Pancreas (tissue), 10 donors: ENCODE measurements at regions not wholly inside any gene's neighbourhood (a gene's known extent, or its start where the extent isn't known, plus 50 kb on each side); places are given as distances from the start of the nearest gene placed in this dataset.

Experiments used
- ATAC-seq, 4 donors: fragments of 200-7000 bp; cut with Tn5 transposase; one replicate each; pipeline versions ENCODE4 v1.8.0 to v1.9.1; 2020; ENCODE audit warnings: mild to moderate bottlenecking in 4 of 4, moderate library complexity in 4 of 4
- DNase-seq, 6 donors: peaks; one replicate each; pipeline ENCODE4 v3.0.0-alpha.2; 2020
- FAIRE-seq: peaks from 2 replicates; lab custom pipeline; 2012; peaks lifted over from hg19 to GRCh38; lab: Jason Lieb, UNC
- H3K27ac ChIP-seq, 4 donors: fragments of 200-600 bp; sonication (generic); 1 replicate in 3 of 4; 2 replicates in 1 of 4; pipeline versions ENCODE4 v1.5.0 to v1.8.0; 2020
- H3K27me3 ChIP-seq, 4 donors: fragments of 200-600 bp; one replicate each; pipeline ENCODE4 v1.8.0; 2021
- H3K36me3 ChIP-seq, 3 donors: fragments of 200-600 bp; sonication (generic) in 1 of 3; one replicate each; pipeline versions ENCODE4 v1.5.0 to v1.8.0; 2020 to 2021
- H3K4me1 ChIP-seq, 3 donors: fragments of 200-600 bp; one replicate each; pipeline ENCODE4 v1.8.0; 2021
- H3K4me3 ChIP-seq, 4 donors: fragments of 200-600 bp; sonication (generic) in 2 of 4; one replicate each; pipeline versions ENCODE4 v1.5.0 to v1.8.0; 2020 to 2021
- H3K9me3 ChIP-seq, 4 donors: fragments of 200-600 bp; one replicate each; pipeline ENCODE4 v1.8.0; 2021
- CTCF ChIP-seq, 4 donors: fragments of 200-600 bp; sonication (generic) in 3 of 4; IDR thresholded peaks; one replicate each; pipeline versions ENCODE4 v1.5.0 to v1.8.0; 2021; ENCODE audit warnings: antibody characterized with exemption in 4 of 4
- WGBS, 2 donors: extraction: QIAGEN DNeasy Blood & Tissue Kit; methylation state at CpG; one replicate each; pipeline ENCODE4 v1.1.7; 2013; 5-methylcytosine and 5-hydroxymethylcytosine counted together
- intact Hi-C, 3 donors: fragments of 100-400 bp; cut with DNase I; formaldehyde crosslinking; loops; one replicate each; pipeline versions ENCODE4 v1.11.1 to v1.14.2; 2022
- donor health status: healthy with polysubstance abuse.
- donor health status: DM: no; HTN: no; CAD: no; lungs with moderate emphysema.
- donor health status: DM: no; HTN: no; CAD: no.
- donor health status: control.
- donor health status: control.
- donor health status: Bipolar disorder and iron deficiency.
- donor health status: DM: yes; HTN: yes; CAD: no.
- donor health status: DM: no; HTN: no; CAD: no.
- donor health status: DM: no; HTN: no; CAD: no.
- donor health status: DM: yes; HTN: yes; CAD: no.

- no peak for TF ChIP-seq CTCF (IDR thresholded peaks at IDR 0.05)
- ATAC-seq (no peak), FAIRE-seq (no peak), DNase-seq (no peak)
- H3K27ac ChIP-seq, result no peak overlapping the region
- no peak overlapping the region for H3K4me3 ChIP-seq
- no peaks in the 10 kb centered on the region for H3K9me3 ChIP-seq
- WGBS, 2 donors, result 82 to 86% methylated on average over 5 of the region's 5 CpGs
- H3K36me3 ChIP-seq, result no peaks in the 10 kb centered on the region
- intact Hi-C loops, result no loop called here
- H3K27me3 ChIP-seq, result no peaks in the 10 kb centered on the region
- no peaks in the 10 kb centered on the region for H3K4me1 ChIP-seq
Observed at GRCh38 chr3:21938267-21938681, 187.3 kb upstream of the ZNF385D start.

GRCh38 chr3:21942328-21942727 is 191.3 kb upstream of the ZNF385D start:
- 74 to 78% methylated on average over 6 of the region's 6 CpGs for WGBS, 2 donors
- FAIRE-seq (no peak), ATAC-seq (no peak), DNase-seq (no peak)
- Histone ChIP-seq H3K4me1 (no peaks in the 10 kb centered on the region), H3K36me3 (no peaks in the 10 kb centered on the region), H3K27ac (no peak overlapping the region), H3K4me3 (no peak overlapping the region), H3K27me3 (no peaks in the 10 kb centered on the region), H3K9me3 (no peaks in the 10 kb centered on the region)
- intact Hi-C loops, result no loop called here
- TF ChIP-seq CTCF (IDR thresholded peaks at IDR 0.05), result no peak

- DNase-seq (no peak), FAIRE-seq (no peak), ATAC-seq (no peak)
- Histone ChIP-seq H3K4me3 (no peak overlapping the region), H3K36me3 (no peaks in the 10 kb centered on the region), H3K27me3 (no peaks in the 10 kb centered on the region), H3K4me1 (no peaks in the 10 kb centered on the region), H3K27ac (no peak overlapping the region), H3K9me3 (no peaks in the 10 kb centered on the region)
- 68 to 74% methylated on average over 6 of the region's 6 CpGs for WGBS, 2 donors
- intact Hi-C loops, result no loop called here
- no peak for TF ChIP-seq CTCF (IDR thresholded peaks at IDR 0.05)
Observed at GRCh38 chr3:21944251-21944650, 193.2 kb upstream of the ZNF385D start.

GRCh38 chr3:21952856-21953255 is 201.8 kb upstream of the ZNF385D start:
- Histone ChIP-seq H3K9me3 (no peaks in the 10 kb centered on the region), H3K4me1 (no peaks in the 10 kb centered on the region), H3K27ac (no peak overlapping the region), H3K36me3 (no peaks in the 10 kb centered on the region), H3K27me3 (no peaks in the 10 kb centered on the region), H3K4me3 (no peak overlapping the region)
- no peak for DNase-seq
- intact Hi-C loops, result no loop called here
- 74 to 84% methylated on average over 3 of the region's 3 CpGs for WGBS, 2 donors
- no peak for FAIRE-seq
- TF ChIP-seq CTCF (IDR thresholded peaks at IDR 0.05), result no peak
- no peak for ATAC-seq

- ATAC-seq, result no peak
Observed at GRCh38 chr3:21954709-21955108, 203.7 kb upstream of the ZNF385D start.

More at GRCh38 chr3:21954709-21955108, 203.7 kb upstream of the ZNF385D start:
- intact Hi-C loops, result no loop called here
- H3K36me3 ChIP-seq, result no peaks in the 10 kb centered on the region
- no peaks in the 10 kb centered on the region for H3K4me1 ChIP-seq
- DNase-seq, result no peak
- H3K9me3 ChIP-seq, result no peaks in the 10 kb centered on the region
- no peak overlapping the region for H3K27ac ChIP-seq
- WGBS, 2 donors, result 68 to 84% methylated on average over 2 of the region's 2 CpGs
- TF ChIP-seq CTCF (IDR thresholded peaks at IDR 0.05), result no peak
- no peak for FAIRE-seq
- no peaks in the 10 kb centered on the region for H3K27me3 ChIP-seq
- H3K4me3 ChIP-seq, result no peak overlapping the region
